Renal cortical epithelial cell (primary cell): ENCODE measurements at regions not wholly inside any gene's neighbourhood (a gene's known extent, or its start where the extent isn't known, plus 50 kb on each side); places are given as distances from the start of the nearest gene placed in this dataset.
"Not testable (repeated sequence)": the region's sequence is repeated elsewhere in the genome, so short reads cannot be mapped to it uniquely, and the experiment has no call there.

Source experiments
- DNase-seq: peaks from one replicate; pipeline ENCODE4 v3.0.0-alpha.2; 2011; ENCODE audit warnings: low read depth

DNA sequence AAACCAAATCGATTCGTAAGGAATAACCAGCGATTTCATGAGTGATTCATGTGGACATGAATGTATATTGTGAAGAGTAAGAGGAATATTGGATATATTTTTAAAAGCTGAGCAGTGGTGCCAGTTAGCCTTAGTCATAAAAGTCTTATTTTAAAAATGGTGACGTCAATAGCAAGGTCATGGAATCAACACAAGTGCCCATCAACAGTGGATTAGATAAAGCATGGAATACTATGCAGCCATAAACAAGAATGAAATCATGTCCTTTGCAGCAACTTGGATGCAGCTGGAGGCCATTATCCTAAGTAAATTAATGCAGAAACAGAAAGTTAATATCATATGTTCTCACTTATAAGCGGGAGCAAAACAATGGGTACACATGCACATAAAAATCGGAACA, 89.0 kb upstream of the STOX2 start:
- no peak for DNase-seq

GRCh38 chr4:183816882-183817509, 88.1 kb upstream of the STOX2 start:
- peak; percentile 88 for DNase-seq

DNA sequence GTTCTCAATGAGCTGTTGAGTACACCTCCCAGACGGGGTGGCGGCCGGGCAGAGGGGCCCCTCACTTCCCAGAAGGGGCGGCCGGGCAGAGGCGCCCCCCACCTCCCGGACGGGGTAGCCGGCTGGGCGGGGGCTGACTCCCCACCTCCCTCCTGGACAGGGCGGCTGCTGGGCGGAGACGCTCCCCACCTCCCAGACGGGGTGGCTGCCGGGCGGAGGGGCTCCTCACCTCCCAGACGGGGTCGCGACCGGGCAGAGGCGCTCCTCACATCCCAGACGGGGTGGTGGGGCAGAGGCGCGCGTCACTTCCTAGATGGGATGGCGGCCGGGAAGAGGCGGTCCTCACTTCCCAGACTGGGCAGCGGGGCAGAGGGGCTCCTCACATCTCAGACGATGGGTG, 86.5 kb upstream of the STOX2 start:
- not testable (repeated sequence) for DNase-seq

DNA sequence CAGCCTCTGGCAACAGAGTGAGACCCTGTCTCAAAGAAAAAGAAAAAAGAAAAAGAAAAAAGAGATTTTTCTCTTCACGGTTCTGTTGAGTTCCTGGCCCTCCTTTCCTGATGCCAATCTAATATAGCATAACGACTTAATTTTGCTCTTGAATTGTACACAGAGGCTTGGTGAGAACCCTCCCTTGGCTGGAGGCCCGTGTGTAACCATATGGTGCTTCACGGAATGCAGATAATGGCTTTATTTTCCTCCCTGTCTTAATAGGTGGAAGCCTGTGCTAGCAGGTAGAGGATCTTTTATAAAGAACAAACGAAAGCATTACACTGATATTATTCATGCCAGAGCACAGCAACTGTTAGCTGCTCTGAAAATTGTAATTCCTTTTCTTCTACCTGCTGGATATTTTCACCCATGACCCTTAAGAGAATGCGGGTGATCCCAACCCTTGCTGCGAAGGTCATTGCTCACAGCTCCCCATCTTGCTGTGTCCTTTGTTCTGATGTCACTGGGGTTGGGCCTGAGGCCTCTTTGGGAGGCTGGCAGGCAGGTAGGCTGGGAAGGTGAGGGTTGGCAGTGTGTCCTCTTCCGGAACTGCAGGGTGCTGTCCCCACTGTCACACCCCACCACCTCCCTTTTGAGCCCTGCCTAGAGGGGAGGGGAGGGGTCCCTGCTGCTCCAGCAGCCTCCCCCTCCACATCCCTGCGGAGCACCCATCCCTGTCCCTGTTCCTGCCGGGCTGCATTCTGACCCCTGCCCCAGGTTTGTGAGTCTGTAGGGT, 83.8 kb upstream of the STOX2 start:
- DNase-seq, result no peak

GRCh38 chr4:183823434-183823833, 81.7 kb upstream of the STOX2 start:
- DNase-seq, result peak; percentile 98

DNA sequence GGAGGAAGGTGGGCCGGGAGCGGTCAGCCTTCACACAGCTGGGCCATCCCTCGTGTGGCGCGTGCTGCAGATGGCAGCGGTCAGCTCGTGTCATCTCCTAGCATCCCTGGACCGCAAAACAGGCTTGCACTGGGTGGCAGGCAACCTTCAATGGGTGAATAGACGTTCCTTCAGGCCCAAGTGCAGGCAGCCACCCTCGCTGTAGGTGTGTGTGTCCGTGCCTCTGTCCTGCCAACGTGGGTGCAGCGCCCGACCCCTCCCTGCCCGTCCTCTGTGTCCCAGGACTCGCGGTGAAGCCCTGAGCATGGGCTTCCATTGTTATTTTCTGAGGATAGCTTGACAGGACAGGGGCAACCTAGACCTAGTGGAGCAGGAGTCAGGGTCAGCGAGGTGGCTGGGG, 79.8 kb upstream of the STOX2 start:
- no peak for DNase-seq

- no peak for DNase-seq
Measured at GRCh38 chr4:183826461-183826860, 78.6 kb upstream of the STOX2 start.

GRCh38 chr4:183828125-183828524, 77.0 kb upstream of the STOX2 start:
- no peak for DNase-seq

- no peak for DNase-seq
Measured at GRCh38 chr4:183828839-183829238, 76.3 kb upstream of the STOX2 start.

DNA sequence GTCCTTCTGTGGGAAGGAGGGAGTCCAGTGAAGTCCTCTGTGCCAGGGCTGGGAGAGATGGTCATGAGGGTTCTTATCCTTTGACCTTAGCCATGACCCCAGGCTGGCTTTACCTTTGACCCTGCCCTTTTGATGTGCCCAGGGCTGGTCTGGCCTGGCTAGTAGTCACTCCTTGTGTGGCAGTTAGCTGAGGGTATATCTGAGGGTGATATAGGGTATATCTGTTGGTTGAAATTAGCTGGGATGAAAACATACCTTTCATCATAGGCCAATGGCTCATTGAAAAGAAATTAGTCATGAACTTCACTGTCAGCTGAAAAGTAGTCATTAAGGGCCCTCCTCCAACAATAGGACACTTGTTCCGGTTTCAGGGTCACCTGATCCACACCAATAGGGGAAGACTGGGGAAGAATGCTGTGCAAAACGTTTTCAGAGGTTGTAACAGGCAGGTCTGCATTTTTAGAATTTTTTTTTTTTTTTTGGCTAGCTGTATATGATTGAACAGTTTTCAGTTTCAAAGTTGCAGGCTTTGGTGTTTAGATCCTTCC, 74.6 kb upstream of the STOX2 start:
- DNase-seq, result peak; percentile 37

DNA sequence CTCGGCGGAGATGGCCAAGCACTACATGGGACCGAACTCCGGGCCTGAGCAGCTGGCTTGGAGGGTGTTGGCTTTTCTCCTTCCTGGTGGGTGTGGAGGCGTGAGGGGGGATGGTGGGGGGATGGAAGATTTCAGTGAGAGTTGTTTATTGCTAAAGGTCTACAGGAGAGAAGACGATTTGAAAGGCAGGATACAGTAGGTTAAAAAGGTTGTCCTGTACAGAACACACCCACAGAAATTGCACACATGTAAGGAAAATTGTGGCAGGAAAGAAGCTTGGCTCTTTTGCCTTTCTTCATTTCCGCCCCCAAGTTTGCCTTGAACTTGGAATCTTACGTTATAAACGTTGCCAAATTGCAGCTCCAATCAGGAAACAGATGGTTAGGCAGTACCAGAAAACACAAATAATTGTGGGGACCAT, 74.1 kb upstream of the STOX2 start:
- DNase-seq, result no peak

- DNase-seq, result no peak
Measured at GRCh38 chr4:183831683-183832082, 73.4 kb upstream of the STOX2 start.

- DNase-seq, result peak; percentile 34
Measured at GRCh38 chr4:183832776-183833450, 72.2 kb upstream of the STOX2 start.

DNA sequence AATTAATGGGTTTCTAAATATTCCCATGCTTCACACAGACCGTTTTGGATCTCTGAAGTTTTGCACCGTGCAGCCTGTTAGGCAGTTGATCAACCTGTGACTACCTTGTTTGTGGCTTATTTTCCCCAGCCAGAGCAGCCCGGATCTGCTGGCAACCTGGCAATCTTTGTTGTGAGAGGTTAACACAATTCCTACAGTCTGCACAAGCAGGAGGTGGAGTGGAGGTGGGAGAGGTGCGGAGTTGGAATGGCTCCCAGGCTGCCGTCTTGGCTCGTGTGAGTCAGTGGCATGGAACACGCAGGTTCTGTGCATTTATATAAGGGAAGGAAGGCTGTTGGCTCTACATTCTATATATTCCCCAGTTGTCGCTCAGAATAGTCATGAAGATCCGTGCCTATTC, 70.9 kb upstream of the STOX2 start:
- DNase-seq, result no peak

- no peak for DNase-seq
Measured at GRCh38 chr4:183837222-183837621, 67.9 kb upstream of the STOX2 start.

DNA sequence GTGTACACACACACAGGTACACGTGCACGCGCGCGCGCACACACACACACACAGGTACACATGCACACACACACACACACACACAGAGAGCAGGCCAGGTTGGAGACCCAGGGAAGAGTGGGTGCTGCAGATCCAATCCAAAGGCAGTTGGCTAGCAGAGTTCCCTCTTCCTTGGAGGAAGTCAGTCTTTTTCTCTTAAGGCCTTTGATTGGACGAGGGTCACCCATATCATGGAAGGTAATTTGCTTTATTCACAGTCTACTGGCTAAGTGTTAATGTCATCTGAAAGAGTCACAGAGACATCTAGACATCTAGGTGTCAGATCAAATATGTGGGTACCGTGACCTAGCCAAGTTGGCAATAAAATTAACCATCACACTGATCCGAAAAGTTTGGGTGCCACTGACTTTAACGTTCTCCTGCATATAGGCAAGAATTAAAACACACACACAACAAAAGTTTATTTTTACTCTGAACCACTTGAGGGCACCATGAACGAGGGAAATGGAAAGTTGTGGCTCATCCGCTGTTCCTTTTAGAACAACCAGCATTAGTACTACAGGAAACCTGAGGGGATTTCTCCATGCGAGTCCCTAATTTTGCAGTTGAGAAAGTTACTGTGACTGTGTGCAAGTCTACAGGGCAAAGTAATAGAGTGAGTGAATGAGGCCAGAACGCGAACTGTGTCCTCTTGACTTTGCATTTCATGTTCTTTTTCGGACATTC, 66.0 kb upstream of the STOX2 start:
- DNase-seq, result peak; percentile 43

DNA sequence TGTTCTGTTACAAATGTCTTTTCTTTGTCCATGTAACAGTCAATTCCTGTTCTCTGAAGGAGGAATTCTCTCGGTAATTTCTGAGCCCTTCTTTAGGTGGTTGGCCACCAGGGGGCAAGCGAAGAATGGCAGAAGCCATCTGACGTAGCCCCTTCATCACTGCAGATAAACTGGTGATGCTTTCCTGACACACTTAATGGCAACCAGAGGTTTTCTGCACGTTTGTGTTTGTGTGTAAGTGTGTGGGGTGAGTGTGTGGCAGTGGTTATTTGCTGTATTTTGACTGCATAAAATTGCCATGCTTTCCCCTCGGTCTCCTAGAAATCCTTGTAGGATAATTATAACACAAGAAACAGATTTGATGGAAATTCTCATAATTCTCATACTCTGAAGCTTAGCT, 64.8 kb upstream of the STOX2 start:
- peak; percentile 62 for DNase-seq

GRCh38 chr4:183841001-183841400, 64.1 kb upstream of the STOX2 start:
- DNase-seq, result no peak

- no peak for DNase-seq
Measured at GRCh38 chr4:183842129-183842528, 63.0 kb upstream of the STOX2 start.

DNA sequence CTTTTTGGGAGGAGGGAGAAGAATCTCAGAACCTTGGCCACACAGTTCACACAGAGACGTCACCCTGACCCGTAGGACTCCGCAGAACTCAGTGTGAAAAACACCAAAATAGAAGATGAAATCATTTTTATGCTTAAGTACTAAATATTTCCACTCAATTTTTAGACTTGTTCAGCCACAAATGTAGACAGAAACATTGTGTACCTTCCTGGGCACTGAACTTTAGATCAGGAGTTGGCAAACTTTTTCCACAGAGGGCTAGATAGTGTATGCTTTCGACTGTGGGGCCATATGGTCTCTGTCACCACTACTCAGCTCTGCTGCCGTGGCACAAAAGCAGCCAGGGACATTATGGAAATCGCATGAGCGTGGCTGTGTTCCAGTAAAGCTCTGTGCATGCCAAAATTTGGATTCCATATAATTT, 61.8 kb upstream of the STOX2 start:
- no peak for DNase-seq

- no peak for DNase-seq
Measured at GRCh38 chr4:183846951-183847350, 58.2 kb upstream of the STOX2 start.

DNA sequence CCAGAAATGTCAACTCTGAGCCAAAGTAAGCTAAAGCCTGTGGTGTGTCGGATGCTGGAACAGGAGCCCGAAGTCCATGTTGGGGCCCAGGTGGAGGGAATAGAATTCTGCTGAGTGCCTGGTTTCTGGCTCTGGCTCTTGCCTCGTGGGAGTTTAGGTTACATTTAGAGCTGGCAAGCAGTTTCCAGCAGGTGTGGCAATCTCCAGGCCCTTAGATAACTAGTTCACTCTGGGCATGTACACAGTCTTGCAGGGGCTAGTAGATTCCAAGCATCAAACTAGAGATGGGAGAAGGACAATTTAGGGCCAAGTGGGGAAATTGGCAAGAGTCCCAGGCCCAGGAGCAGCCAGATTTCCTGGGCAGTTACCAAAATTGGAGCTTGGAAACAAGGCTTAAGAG, 56.3 kb upstream of the STOX2 start:
- DNase-seq, result no peak
